ENCODE measurements at regions not wholly inside any gene's neighbourhood (a gene's known extent, or its start where the extent isn't known, plus 50 kb on each side); places are given as distances from the start of the nearest gene placed in this dataset.

- H3K4me3 Mint-ChIP-seq, result no peak overlapping the region
- no peaks in the 10 kb centered on the region for H3K4me1 Mint-ChIP-seq
- no peak for ATAC-seq
- no peak for DNase-seq
- peaks cover 66% of the 10 kb centered on the region for H3K27me3 Mint-ChIP-seq
- no peaks in the 10 kb centered on the region for H3K9me3 Mint-ChIP-seq
- no peak overlapping the region for H3K27ac Mint-ChIP-seq
Observed at GRCh38 chr11:134464196-134464595, 52.2 kb upstream of the B3GAT1 start.

GRCh38 chr11:134463716-134464115 is 51.7 kb upstream of the B3GAT1 start:
- ATAC-seq (no peak), DNase-seq (no peak)
- Mint-ChIP-seq H3K27ac (no peak overlapping the region), H3K4me3 (no peak overlapping the region), H3K4me1 (no peaks in the 10 kb centered on the region), H3K27me3 (peaks cover 66% of the 10 kb centered on the region), H3K9me3 (peaks cover 3 to 4% of the 10 kb centered on the region in 2 donors)
